ENCODE measurements at regions not wholly inside any gene's neighbourhood (a gene's known extent, or its start where the extent isn't known, plus 50 kb on each side); places are given as distances from the start of the nearest gene placed in this dataset.

- WGBS, result 57% methylated on average over 2 of the region's 2 CpGs
- H3K4me1 ChIP-seq, result no peaks in the 10 kb centered on the region
- no peaks in the 10 kb centered on the region for H3K36me3 ChIP-seq
- DNase-seq (ENCODE audit: extremely low spot score), result no peak
- intact Hi-C loops (cut with DNase I), result no loop called here
- no peak overlapping the region for H3K4me3 ChIP-seq
- no peaks in the 10 kb centered on the region for H3K9me3 ChIP-seq
- no peak for TF ChIP-seq CTCF (IDR thresholded peaks at IDR 0.05)
- no peak for TF ChIP-seq EP300 (IDR thresholded peaks at IDR 0.05)
- TF ChIP-seq POLR2AphosphoS5 (IDR thresholded peaks at IDR 0.05), result no peak
- H3K27me3 ChIP-seq, result no peaks in the 10 kb centered on the region
- no peak overlapping the region for H3K27ac ChIP-seq (replicated peaks in 1 of 4)
Observed at GRCh38 chr14:87573591-87573990, 419.4 kb downstream of the GALC start.

- 36% methylated on average over 4 of the region's 4 CpGs for WGBS
Observed at GRCh38 chr14:87567618-87568295, 425.2 kb downstream of the GALC start.

GRCh38 chr14:87566991-87567390 is 426.0 kb downstream of the GALC start:
- H3K4me1 ChIP-seq, result peaks cover 0 to 15% (median 10%) of the 10 kb centered on the region in 4 donors
- 6% methylated on average over 2 of the region's 2 CpGs for whole genome bisulfite sequencing
- intact Hi-C loops (cut with DNase I), result no loop called here
- no peaks in the 10 kb centered on the region for H3K9me3 ChIP-seq
- no peaks in the 10 kb centered on the region for H3K36me3 ChIP-seq
- TF ChIP-seq EP300 (IDR thresholded peaks at IDR 0.05) (no peak), CTCF (IDR thresholded peaks at IDR 0.05) (no peak), POLR2AphosphoS5 (IDR thresholded peaks at IDR 0.05) (no peak), POLR2A (IDR thresholded peaks at IDR 0.05; ENCODE audit: low read depth) (no peak)
- H3K4me3 ChIP-seq, result no peak overlapping the region
- no peak for DNase-seq (ENCODE audit: extremely low spot score)
- no peak overlapping the region for H3K27ac ChIP-seq (replicated peaks in 1 of 4)
- no peaks in the 10 kb centered on the region for H3K27me3 ChIP-seq

More at GRCh38 chr14:87567618-87568295, 425.2 kb downstream of the GALC start:
- TF ChIP-seq EP300 (IDR thresholded peaks at IDR 0.05), result no peak
- no peak for TF ChIP-seq POLR2AphosphoS5 (IDR thresholded peaks at IDR 0.05)
- no peak for TF ChIP-seq POLR2A (IDR thresholded peaks at IDR 0.05; ENCODE audit: low read depth)
- TF ChIP-seq CTCF (IDR thresholded peaks at IDR 0.05), result no peak
- Histone ChIP-seq H3K4me3 (no peak overlapping the region), H3K27me3 (no peaks in the 10 kb centered on the region), H3K36me3 (no peaks in the 10 kb centered on the region), H3K9me3 (no peaks in the 10 kb centered on the region), H3K27ac (replicated peaks in 1 of 4) (no peak overlapping the region), H3K4me1 (peaks cover 0 to 15% (median 10%) of the 10 kb centered on the region in 4 donors)
- intact Hi-C loops (cut with DNase I), result no loop called here
- no peak for DNase-seq (ENCODE audit: extremely low spot score)

- 76% methylated on average over 5 of the region's 5 CpGs for WGBS
- Histone ChIP-seq H3K4me3 (no peak overlapping the region), H3K27ac (replicated peaks in 1 of 4) (no peak overlapping the region), H3K36me3 (no peaks in the 10 kb centered on the region), H3K27me3 (no peaks in the 10 kb centered on the region), H3K9me3 (peaks cover 0 to 8% (median 5%) of the 10 kb centered on the region in 4 donors), H3K4me1 (no peaks in the 10 kb centered on the region)
- TF ChIP-seq POLR2A (IDR thresholded peaks at IDR 0.05; ENCODE audit: low read depth) (no peak), POLR2AphosphoS5 (IDR thresholded peaks at IDR 0.05) (no peak), EP300 (IDR thresholded peaks at IDR 0.05) (no peak), CTCF (IDR thresholded peaks at IDR 0.05) (no peak)
- no peak for DNase-seq (ENCODE audit: extremely low spot score)
- intact Hi-C loops (cut with DNase I), result no loop called here
Observed at GRCh38 chr14:87547536-87547935, 445.4 kb downstream of the GALC start.

- no peaks in the 10 kb centered on the region for H3K9me3 ChIP-seq
- H3K27me3 ChIP-seq, result no peaks in the 10 kb centered on the region
- no peak overlapping the region for H3K4me3 ChIP-seq
- 52% methylated on average over 5 of the region's 5 CpGs for WGBS
- no peaks in the 10 kb centered on the region for H3K4me1 ChIP-seq
- DNase-seq (ENCODE audit: extremely low spot score), result no peak
- intact Hi-C loops (cut with DNase I), result no loop called here
- no peaks in the 10 kb centered on the region for H3K36me3 ChIP-seq
- TF ChIP-seq POLR2A (IDR thresholded peaks at IDR 0.05; ENCODE audit: low read depth) (no peak), EP300 (IDR thresholded peaks at IDR 0.05) (no peak), POLR2AphosphoS5 (IDR thresholded peaks at IDR 0.05) (no peak)
- H3K27ac ChIP-seq (replicated peaks in 1 of 4), result no peak overlapping the region
Observed at GRCh38 chr14:87542288-87542687, 450.7 kb downstream of the GALC start.
